ENCODE measurements at regions not wholly inside any gene's neighbourhood (a gene's known extent, or its start where the extent isn't known, plus 50 kb on each side); places are given as distances from the start of the nearest gene placed in this dataset.

DNA sequence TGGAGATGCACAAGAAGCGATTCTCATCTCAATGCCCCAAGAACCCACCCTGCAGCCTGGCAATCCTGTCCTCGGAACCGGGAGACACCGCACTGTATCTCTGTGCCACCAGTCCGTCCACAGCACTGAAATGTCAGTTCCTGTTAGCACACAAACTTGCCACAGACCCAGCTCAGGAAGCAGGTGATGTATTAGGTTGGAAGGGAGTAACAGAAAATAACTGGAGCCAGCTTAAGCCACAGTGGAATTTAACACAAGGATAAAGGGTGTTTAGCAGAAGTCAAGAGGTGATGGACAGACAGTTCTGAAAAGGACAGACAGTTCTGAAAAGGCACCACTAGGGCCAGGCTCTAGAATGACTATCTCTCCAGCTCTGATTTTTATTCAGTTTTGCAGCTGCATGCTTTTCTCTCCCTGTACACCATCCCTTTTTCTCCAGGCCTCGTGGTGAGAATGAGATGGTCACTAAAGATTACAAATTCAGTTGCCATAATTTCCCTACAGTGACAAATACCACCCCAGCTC lies 114.4 kb downstream of the ANKRD18B start:
- Mint-ChIP-seq H3K27ac (no peak overlapping the region), H3K4me1 (peaks cover 4 to 8% of the 10 kb centered on the region in 2 experiments), H3K9me3 (no peaks in the 10 kb centered on the region), H3K36me3 (ENCODE audit: insufficient read depth in 1 of 3, low read depth in 3 of 3) (no peaks in the 10 kb centered on the region), H3K4me3 (no peak overlapping the region), H3K27me3 (ENCODE audit: low read depth) (peaks cover 36% of the 10 kb centered on the region)
- Histone ChIP-seq H3K9me3 (ENCODE audit: control insufficient read depth, low read depth, low read length) (no peaks in the 10 kb centered on the region), H2AK5ac (ENCODE audit: insufficient read length, low read length) (no peak overlapping the region), H3K27me3 (ENCODE audit: insufficient read depth, low read length) (no peaks in the 10 kb centered on the region), H4K8ac (replicated peaks; ENCODE audit: insufficient read length, low read depth, low read length) (no peak overlapping the region), H3K56ac (ENCODE audit: insufficient read length, low read depth, low read length) (no peak overlapping the region), H2BK120ac (ENCODE audit: low read depth, low read length, poor library complexity, severe bottlenecking) (no peak overlapping the region), H3K79me2 (ENCODE audit: insufficient read depth, low read length) (no peaks in the 10 kb centered on the region), H4K20me1 (ENCODE audit: control insufficient read depth, insufficient read depth, insufficient read length) (no peaks in the 10 kb centered on the region), H2BK12ac (ENCODE audit: insufficient read length, low read depth, low read length) (no peak overlapping the region), H2AFZ (ENCODE audit: low read length) (no peak overlapping the region), H3K4me2 (ENCODE audit: insufficient read depth, insufficient read length, low read length) (no peak overlapping the region), H3K4me1 (ENCODE audit: insufficient read depth, low read length) (no peaks in the 10 kb centered on the region), H3K23ac (ENCODE audit: insufficient read length, low read depth, low read length) (no peak overlapping the region), H3K14ac (ENCODE audit: insufficient read depth, low read length) (no peak overlapping the region), H3K9ac (ENCODE audit: extremely low read depth, insufficient read length, low read length) (no peak overlapping the region), H3K27ac (ENCODE audit: insufficient read length, low read depth, low read length) (no peak overlapping the region), H3K79me1 (ENCODE audit: insufficient read depth, low read depth, low read length, poor library complexity, severe bottlenecking) (no peaks in the 10 kb centered on the region), H2BK20ac (ENCODE audit: low read depth, low read length, poor library complexity, severe bottlenecking) (no peak overlapping the region), H3T11ph (ENCODE audit: low read length) (no peak overlapping the region), H3K18ac (ENCODE audit: insufficient read length, low read depth, low read length) (no peak overlapping the region), H4K5ac (ENCODE audit: insufficient read length, low read depth, low read length) (no peak overlapping the region), H3K4ac (ENCODE audit: low read depth, low read length) (no peak overlapping the region), H2BK15ac (ENCODE audit: low read depth, low read length) (no peak overlapping the region), H4K91ac (ENCODE audit: insufficient read length, low read depth, low read length) (no peak overlapping the region), H3K23me2 (ENCODE audit: insufficient read length, low read depth, low read length, poor library complexity, severe bottlenecking) (no peaks in the 10 kb centered on the region), H2BK5ac (ENCODE audit: insufficient read length, low read length) (no peak overlapping the region)
- DNase-seq = no peak
- TF ChIP-seq, protein P1, sequence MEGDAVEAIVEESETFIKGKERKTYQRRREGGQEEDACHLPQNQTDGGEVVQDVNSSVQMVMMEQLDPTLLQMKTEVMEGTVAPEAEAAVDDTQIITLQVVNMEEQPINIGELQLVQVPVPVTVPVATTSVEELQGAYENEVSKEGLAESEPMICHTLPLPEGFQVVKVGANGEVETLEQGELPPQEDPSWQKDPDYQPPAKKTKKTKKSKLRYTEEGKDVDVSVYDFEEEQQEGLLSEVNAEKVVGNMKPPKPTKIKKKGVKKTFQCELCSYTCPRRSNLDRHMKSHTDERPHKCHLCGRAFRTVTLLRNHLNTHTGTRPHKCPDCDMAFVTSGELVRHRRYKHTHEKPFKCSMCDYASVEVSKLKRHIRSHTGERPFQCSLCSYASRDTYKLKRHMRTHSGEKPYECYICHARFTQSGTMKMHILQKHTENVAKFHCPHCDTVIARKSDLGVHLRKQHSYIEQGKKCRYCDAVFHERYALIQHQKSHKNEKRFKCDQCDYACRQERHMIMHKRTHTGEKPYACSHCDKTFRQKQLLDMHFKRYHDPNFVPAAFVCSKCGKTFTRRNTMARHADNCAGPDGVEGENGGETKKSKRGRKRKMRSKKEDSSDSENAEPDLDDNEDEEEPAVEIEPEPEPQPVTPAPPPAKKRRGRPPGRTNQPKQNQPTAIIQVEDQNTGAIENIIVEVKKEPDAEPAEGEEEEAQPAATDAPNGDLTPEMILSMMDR (conservative IDR thresholded peaks at IDR 0.05) = no peak; the same call in 2 of the 3 replicates
- no CpG with 5 or more reads among the region's 6 CpGs for WGBS (ENCODE audit: extremely low coverage, insufficient read length, low lambda C conversion rate)
